HG02610 (cell line): ENCODE measurements at regions not wholly inside any gene's neighbourhood (a gene's known extent, or its start where the extent isn't known, plus 50 kb on each side); places are given as distances from the start of the nearest gene placed in this dataset.

Experiments
- ATAC-seq: cut with Tn5 transposase; IDR thresholded peaks from one replicate; pipeline ENCODE4 v1.9.1; 2021; ENCODE audit warnings: mild to moderate bottlenecking, moderate library complexity; ENCODE audit not compliant: unreplicated experiment

- ATAC-seq, result no peak
Measured at GRCh38 chr9:89829346-89829745, 224.5 kb downstream of the GADD45G start.

- no peak for ATAC-seq
Measured at GRCh38 chr9:89835666-89836065, 230.9 kb downstream of the GADD45G start.

GRCh38 chr9:89837162-89837933 is 232.5 kb downstream of the GADD45G start:
- no peak for ATAC-seq

GRCh38 chr9:89837934-89838310 is 233.1 kb downstream of the GADD45G start:
- ATAC-seq, result no peak

- no peak for ATAC-seq
Measured at GRCh38 chr9:89838621-89839020, 233.8 kb downstream of the GADD45G start.

GRCh38 chr9:89839449-89839848 is 234.6 kb downstream of the GADD45G start:
- no peak for ATAC-seq

GRCh38 chr9:89839952-89840351 is 235.1 kb downstream of the GADD45G start:
- ATAC-seq, result no peak

GRCh38 chr9:89841456-89841855 is 236.6 kb downstream of the GADD45G start:
- ATAC-seq, result no peak

GRCh38 chr9:89842267-89842768 is 237.5 kb downstream of the GADD45G start:
- ATAC-seq, result no peak

GRCh38 chr9:89843074-89843473 is 238.3 kb downstream of the GADD45G start:
- no peak for ATAC-seq

- ATAC-seq, result no peak
Measured at GRCh38 chr9:89843591-89843990, 238.8 kb downstream of the GADD45G start.

- ATAC-seq, result no peak
Measured at GRCh38 chr9:89844075-89844474, 239.3 kb downstream of the GADD45G start.

- no peak for ATAC-seq
Measured at GRCh38 chr9:89844535-89844934, 239.7 kb downstream of the GADD45G start.

GRCh38 chr9:89845321-89845720 is 240.5 kb downstream of the GADD45G start:
- ATAC-seq, result no peak

GRCh38 chr9:89845862-89846261 is 241.1 kb downstream of the GADD45G start:
- ATAC-seq, result no peak

GRCh38 chr9:89848060-89849040 is 243.5 kb downstream of the GADD45G start:
- no peak for ATAC-seq

- ATAC-seq, result no peak
Measured at GRCh38 chr9:89849096-89849495, 244.3 kb downstream of the GADD45G start.

- ATAC-seq, result no peak
Measured at GRCh38 chr9:89850153-89850552, 245.3 kb downstream of the GADD45G start.

- ATAC-seq, result no peak
Measured at GRCh38 chr9:89850631-89851325, 246.0 kb downstream of the GADD45G start.

GRCh38 chr9:89853161-89853560 is 248.3 kb downstream of the GADD45G start:
- no peak for ATAC-seq

GRCh38 chr9:89853931-89854330 is 249.1 kb downstream of the GADD45G start:
- ATAC-seq, result no peak
